HG02623 (cell line): ENCODE measurements at regions not wholly inside any gene's neighbourhood (a gene's known extent, or its start where the extent isn't known, plus 50 kb on each side); places are given as distances from the start of the nearest gene placed in this dataset.
"Not testable (repeated sequence)": the region's sequence is repeated elsewhere in the genome, so short reads cannot be mapped to it uniquely, and the experiment has no call there.

Experiments used
- ATAC-seq: cut with Tn5 transposase; IDR thresholded peaks from one replicate; pipeline ENCODE4 v1.9.1; 2021; ENCODE audit warnings: moderate library complexity; ENCODE audit not compliant: unreplicated experiment

GRCh38 chr5:163874431-163874830, 369.0 kb downstream of the MAT2B start:
- no peak for ATAC-seq

DNA sequence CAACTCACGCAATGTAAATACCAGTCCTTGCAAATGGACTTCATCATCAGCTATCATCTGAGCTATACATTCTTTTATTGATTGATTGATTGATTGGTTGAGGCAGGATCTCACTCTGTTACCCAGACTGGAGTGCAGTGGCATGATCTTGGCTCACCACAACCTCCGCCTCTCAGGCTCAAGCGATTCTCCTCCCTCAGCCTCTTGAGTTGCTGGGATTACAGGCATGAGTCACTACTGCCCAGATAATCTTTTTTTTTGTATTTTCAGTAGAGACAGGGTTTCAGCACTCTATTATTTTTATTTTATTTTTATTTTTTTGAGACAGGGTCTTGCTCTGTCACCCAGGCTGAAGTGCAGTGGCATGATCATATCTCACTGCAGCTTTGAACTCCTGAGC, 369.5 kb downstream of the MAT2B start:
- not testable (repeated sequence) for ATAC-seq

GRCh38 chr5:163877865-163878264, 372.4 kb downstream of the MAT2B start:
- no peak for ATAC-seq

DNA sequence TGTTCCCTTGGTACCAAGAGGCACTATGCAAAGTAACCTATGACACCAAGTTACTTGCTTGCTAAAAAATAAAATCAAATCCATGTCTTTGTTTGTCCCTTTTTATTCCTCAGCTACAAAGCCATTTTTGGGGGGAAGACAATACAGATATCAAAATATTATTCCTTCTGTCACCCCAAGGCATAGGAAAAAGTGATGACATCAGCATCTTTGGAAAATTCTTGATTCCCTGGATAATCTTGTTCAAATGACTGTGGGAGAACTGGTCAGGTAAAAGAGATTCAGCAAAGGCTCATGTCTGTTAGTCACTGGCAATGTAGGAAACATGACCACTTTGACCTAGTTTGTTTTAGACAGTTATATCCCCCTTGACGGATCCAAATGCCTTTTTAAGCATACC, 373.1 kb downstream of the MAT2B start:
- no peak for ATAC-seq

DNA sequence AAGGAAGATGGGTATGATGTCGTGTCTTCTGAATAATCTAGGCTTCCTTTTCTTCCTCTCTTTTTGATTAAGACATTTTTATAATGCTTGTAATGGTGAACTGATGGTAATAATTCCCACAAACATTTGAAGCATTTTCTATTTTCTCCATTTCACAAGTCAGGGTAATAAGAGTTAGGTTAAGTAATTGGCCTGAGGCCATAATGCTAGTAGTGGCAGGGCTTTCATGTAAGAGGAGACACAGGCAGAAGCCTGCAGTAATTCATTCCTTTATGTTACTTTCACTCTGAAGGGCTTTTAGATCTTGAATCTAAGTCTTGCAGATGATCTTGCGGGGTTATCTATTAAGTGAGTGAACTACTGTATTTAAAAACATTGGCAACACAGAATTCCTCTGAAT, 374.9 kb downstream of the MAT2B start:
- ATAC-seq = no peak

DNA sequence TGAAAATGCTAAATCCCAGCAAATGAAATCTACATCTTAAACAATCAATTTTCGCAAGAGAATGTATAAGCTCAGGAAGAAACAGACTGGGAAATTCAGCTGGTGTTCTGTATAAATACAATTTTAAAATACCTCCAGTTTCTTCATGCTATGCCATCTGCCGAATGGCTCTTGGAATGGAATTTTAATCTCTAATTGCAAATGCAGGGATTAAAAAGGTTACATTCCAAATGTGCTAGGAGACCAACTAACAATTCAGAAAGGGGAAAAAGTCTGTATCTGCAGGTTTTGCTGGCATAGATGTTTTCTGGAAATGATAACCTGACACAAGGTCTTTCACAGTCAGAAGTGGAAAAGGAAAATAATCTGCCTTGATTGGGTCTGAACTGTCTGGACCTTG, 379.7 kb downstream of the MAT2B start:
- no peak for ATAC-seq

DNA sequence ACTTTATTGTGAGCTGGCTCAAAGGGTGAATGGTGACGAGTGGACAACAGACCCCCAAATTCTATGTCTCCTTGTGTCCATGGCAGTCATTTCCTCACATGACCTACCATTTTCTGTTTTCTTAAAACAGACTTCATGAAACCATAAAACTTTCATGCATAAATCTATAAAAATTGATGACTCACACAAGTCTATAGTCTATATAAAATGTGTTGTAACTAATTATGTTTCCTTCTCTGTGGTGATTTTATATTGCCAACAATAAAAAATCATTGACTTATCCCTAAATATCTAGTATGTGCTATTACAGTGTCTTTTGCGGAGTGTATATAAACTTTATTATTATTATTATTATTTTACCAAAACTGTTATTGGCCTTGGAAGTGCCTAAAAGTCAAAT, 382.4 kb downstream of the MAT2B start:
- ATAC-seq = no peak

GRCh38 chr5:163888366-163888765, 382.9 kb downstream of the MAT2B start:
- no peak for ATAC-seq

GRCh38 chr5:163889369-163889768, 383.9 kb downstream of the MAT2B start:
- ATAC-seq = no peak

GRCh38 chr5:163890261-163890660, 384.8 kb downstream of the MAT2B start:
- no peak for ATAC-seq

GRCh38 chr5:163893281-163893680, 387.9 kb downstream of the MAT2B start:
- no peak for ATAC-seq

DNA sequence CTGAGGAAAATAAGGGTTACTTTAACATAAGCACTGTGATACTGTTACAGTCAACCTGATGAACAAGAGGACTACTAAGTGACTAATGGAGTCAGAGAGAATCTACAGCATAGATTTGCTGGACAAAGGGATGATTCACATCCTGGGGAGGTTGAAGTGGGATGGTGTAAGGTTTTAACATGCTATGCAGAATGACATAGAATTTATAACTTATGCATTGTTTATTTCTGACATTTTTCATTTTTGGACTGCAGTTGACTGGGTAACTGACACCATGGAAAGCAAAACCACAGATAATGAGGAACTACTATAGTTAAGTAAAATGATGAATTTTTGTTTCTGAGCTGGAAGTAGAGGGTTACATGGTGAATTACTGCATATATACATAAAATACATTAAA, 389.2 kb downstream of the MAT2B start:
- ATAC-seq = no peak

- ATAC-seq = no peak
These were observed 393.5 kb downstream of the MAT2B start for GRCh38 chr5:163898873-163899272.

DNA sequence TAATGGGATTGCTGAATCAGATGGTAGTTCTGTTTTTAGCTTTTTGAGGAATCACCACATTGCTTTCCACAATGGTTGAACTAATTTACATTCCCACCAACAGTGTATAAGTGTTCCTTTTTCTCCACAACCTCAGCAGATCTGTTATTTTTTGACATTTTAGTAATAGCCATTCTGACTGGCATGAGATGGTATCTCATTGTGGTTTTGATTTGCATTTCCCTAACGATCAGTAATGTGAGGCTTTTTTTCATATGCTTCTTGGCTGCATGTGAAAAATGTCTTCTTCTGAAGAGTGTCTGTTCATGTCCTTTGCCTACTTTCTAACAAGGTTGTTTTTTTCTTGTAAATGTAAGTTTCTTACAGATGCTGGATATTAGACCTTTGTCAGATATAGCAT, 402.4 kb downstream of the MAT2B start:
- ATAC-seq = peak; percentile 44

- ATAC-seq = peak; percentile 38
These were observed 402.8 kb downstream of the MAT2B start for GRCh38 chr5:163908253-163908652.

DNA sequence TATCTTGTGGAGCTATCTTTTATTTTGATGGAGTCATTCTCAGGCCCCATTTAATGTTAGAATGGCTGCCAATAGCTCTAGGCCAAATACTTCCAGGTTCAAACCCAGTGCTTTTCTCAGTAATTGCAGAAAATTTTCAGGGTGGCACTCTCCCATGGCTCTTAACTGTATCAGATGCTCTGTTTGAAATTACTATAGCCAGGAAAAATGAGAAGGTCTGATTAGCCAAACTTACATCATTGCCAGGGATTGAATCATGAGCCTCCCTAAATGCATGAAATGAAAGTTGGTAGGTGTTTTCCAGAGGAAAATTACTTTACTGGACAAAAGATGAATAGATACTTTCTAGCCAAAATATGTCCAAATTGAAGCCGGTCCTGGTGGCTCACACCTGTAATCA, 404.8 kb downstream of the MAT2B start:
- ATAC-seq = no peak

GRCh38 chr5:163912046-163912445, 406.6 kb downstream of the MAT2B start:
- ATAC-seq = no peak

DNA sequence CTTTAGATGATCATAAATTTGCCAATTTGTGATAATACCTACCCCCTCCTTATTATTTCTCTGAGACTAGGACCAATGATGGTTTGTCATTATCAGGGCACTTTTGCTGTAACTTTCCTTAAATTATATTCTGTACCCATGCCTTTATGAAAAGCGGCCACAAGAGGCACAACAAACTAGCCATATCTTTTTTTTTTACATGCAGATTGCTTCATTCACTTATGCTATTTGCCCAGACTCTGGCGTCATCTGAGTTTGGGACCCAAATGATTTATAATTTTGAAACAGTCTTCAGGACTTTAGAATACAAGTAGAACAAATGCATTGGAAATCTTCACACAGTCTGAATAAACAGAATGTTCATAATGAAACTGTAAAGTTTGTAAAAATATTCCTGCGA, 408.1 kb downstream of the MAT2B start:
- no peak for ATAC-seq

GRCh38 chr5:163914910-163915309, 409.5 kb downstream of the MAT2B start:
- no peak for ATAC-seq

DNA sequence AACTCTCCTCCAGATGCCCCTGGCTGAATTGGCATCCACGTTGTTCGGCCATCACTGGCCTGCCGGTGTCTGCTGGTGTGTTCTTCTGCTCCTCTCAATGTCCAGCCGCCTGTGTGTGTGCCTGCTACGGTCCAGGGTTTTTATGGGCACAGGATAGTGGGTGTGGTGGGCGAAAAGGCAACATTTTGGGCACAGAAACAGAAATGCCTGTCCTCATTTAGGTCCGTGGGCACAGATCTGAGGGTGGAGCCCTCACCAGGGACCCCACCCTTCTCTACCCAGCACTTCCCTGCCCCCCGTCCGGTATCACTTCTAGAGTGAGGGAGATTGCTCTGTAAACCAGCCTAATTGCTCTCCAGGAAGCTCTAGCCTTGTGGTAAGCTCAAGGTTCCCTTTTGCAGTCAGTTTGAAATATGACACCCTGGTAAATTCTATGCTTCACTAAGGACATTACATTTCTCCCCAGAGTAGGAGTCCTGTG, 410.1 kb downstream of the MAT2B start:
- ATAC-seq = peak; percentile 63

DNA sequence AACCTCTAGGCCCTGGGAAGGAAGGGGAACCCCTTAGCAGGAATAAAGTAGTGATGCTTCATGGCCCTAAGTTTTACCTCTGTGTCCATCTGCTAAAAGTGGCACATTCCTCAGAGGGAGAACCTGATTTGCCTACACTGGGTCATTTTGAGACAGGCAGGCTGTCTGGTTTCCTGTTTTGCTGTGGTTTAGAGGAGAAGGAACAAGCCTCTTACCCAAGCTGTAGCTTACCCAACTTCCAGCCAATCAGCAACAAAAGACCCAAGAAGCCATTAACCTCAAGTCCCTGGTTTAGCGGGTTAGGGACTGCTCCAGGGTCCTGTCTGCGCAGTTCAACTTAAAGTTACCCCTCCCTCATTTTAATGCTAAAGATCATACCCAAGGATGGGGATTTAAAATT, 411.0 kb downstream of the MAT2B start:
- ATAC-seq = peak; percentile 89

DNA sequence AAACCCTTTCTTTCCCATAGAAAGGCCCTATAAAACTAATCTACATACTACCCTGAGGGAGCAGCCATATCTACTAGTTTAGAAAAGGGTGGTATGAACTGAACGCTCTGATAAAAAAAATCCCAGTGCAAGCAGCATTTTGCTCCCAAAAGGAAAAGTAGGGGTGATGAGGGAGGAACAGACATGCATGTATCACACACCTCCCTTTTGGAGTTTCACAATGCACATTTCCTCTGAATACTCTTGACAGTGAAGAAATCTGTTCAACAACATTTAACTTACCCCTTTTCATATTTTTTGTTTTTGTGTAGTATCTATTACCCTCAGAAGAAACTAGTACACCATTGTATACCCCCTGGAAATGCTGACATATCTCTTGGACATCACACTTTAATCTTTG, 411.4 kb downstream of the MAT2B start:
- ATAC-seq = no peak

DNA sequence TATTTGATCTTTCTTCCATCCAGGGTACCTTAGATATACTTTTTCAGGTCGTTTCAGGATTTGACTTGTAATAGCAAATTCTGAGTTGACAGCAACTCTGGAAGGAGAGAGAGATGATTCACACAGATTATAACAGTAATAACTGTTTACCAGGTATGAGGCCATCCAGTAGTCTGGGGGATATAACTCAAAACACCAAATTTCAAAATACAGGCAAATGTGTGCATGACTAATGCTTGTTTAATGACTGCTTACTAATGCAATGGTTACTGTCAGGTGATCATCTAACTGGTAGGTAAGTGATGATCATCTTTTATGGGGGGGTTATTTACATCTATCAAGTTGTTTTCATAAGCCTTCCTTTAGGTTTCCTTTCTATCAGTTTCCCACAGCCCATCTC, 412.3 kb downstream of the MAT2B start:
- no peak for ATAC-seq

- not testable (repeated sequence) for ATAC-seq
These were observed 429.6 kb downstream of the MAT2B start for GRCh38 chr5:163934990-163935389.
